H4 (cell line): ENCODE measurements at regions not wholly inside any gene's neighbourhood (a gene's known extent, or its start where the extent isn't known, plus 50 kb on each side); places are given as distances from the start of the nearest gene placed in this dataset.

ENCODE experiments used
- DNase-seq: peaks from one replicate; pipeline ENCODE4 v3.0.0-alpha.2; 2015; ENCODE audit warnings: low spot score

- DNase-seq = peak; percentile 28
Measured at GRCh38 chr4:159444678-159445077, 341.8 kb downstream of the RAPGEF2 start.

GRCh38 chr4:159445692-159446091, 342.8 kb downstream of the RAPGEF2 start:
- no peak for DNase-seq

DNA sequence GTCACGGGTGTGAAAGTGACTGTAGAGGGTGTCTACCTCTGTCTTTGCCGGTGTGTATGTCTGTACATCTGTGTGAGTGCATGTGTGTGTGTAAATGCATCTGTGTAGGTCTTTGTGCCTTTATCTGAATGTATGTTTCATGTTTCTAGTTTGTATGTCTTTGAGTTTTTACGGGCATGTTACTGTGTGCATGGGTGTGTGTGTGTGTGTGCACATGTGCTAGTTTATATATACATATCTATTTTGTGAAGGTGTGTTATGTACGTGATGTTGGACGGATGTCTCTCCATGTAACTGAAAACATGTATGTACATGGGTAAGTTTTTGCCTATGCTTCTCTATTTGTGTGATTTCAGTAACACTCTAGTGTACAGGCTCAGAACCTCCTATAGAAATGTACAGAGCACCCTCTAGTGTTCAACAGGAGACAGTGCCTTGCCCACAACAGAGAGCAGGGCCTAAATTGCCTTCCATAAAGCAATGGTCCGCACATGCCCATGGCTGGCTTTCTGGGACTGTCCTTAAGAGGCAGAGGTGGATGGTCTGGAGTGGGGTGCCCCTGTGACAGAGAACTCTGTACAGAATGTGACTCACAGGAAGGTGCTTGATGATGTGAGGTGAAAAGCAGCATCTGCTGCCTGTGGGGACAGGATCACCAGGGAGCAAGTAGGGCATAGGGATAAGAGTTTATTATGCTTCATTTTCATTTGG, 343.5 kb downstream of the RAPGEF2 start:
- peak; percentile 79 for DNase-seq

- no peak for DNase-seq
Measured at GRCh38 chr4:159447296-159447695, 344.4 kb downstream of the RAPGEF2 start.

- no peak for DNase-seq
Measured at GRCh38 chr4:159451006-159451405, 348.1 kb downstream of the RAPGEF2 start.

DNA sequence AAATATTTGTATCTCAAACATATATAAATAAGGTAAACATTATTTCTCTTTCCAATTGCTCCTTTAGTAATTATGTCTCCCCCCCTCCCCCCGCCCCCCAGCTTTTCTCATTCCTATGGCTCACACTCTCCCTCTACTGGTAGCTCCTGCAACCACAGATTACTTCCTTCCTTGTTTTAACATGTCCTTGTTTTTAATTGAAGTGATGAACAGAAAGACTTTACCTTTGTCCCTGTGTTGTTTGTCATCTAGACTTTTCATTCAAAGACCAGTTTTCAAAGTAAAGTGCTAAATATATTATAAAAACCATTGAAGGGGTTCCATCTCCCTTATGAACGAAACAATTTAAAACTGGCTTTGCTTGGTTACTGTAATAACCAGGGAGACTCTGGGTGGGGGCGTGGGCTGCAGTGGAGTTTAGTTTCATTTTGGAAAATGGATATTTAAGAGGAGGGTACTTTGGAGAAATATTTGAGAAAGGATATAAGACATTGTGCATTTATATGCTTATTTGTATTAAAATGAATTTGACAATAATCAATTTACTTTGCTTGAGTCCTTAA, 352.9 kb downstream of the RAPGEF2 start:
- peak; percentile 57 for DNase-seq

- no peak for DNase-seq
Measured at GRCh38 chr4:159460371-159460770, 357.5 kb downstream of the RAPGEF2 start.

- no peak for DNase-seq
Measured at GRCh38 chr4:159463235-159463634, 360.4 kb downstream of the RAPGEF2 start.

DNA sequence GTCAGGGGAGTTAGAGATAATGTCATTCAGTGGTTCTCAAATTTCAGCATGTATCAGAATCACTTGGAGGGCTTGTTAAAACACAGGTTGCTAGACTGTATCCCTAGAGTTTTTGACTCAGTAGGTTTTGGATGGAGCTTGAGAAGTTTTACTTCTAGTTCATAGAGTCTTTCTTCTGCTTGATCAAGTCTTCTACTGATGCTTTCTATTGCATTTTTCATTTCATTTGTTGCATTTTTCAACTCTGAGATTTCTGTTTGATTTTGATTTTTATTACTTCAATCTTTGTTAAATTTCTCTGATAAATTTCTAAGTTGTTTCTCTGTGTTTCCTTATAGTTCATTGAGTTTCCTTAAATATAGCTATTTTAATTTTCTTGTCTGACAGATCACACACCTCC, 361.4 kb downstream of the RAPGEF2 start:
- DNase-seq = no peak

DNA sequence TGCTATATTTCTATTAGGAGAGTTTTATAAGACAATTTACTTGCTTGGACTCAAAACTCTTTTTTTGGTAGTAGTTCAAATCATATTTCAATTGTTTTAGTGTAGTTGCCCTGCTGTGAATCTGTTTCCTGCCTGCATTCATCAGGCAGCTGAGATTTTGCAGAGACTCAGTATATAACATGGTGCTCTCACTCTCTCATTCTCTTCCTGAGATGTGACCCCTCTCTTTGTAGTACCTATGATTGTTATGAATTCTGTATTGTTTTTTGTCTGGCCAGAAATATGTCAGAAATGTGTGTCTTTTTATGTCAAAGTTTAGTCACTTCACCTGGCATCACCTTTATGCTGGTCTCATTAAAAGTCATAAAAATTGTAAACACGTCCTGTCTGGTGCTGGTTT, 374.0 kb downstream of the RAPGEF2 start:
- no peak for DNase-seq

- no peak for DNase-seq
Measured at GRCh38 chr4:159480826-159481225, 377.9 kb downstream of the RAPGEF2 start.

DNA sequence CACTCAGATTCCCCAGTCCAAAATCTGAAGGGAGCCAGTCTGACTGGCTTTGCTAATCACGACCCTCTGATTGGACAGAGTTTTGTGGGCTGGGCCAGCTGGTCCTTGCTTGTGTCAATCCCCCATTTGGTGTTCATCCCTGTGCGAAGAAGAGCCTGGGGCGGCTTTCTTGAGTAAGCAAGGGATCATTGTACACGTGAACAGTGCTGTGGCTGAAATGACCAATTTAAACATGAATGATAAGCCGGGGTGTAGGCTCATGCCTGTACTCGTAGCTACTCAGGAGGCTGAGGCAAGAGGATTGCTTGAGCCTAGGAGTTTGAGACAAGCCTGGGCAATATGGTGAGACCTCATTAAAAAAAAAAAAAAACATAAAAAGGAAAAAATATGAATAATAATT, 379.1 kb downstream of the RAPGEF2 start:
- no peak for DNase-seq

DNA sequence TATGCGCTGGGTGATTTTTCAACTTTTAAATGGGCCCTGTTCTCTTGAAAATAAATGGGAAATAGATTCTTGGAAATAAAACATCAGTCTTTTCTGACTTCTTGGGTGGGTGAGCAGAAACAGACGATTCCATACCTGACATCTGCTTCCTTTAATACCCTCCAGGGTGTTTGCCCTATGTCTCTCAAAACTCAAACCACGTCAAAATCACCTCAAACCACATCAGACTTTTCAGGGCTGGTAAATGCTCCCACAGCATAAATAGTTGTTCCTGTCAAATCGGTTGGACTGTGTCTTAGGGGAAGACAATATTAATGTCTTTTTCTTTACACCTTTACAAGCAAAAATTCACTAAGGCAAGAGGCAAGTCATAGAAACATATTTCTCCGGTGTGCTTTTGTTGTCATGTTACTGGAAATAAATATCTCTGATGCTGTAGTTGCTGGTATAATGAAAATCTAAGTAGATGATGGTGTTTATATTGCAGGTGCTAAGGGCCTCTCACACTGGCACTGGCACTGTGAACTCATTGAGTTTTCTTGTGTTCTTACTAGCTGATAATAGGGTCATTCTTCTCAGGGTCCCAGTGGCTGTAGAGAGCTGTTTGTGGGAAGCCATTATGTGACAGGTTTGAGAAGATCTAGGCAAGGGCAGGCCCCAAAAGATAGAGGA, 380.4 kb downstream of the RAPGEF2 start:
- no peak for DNase-seq

GRCh38 chr4:159483782-159484741, 381.2 kb downstream of the RAPGEF2 start:
- DNase-seq = no peak

DNA sequence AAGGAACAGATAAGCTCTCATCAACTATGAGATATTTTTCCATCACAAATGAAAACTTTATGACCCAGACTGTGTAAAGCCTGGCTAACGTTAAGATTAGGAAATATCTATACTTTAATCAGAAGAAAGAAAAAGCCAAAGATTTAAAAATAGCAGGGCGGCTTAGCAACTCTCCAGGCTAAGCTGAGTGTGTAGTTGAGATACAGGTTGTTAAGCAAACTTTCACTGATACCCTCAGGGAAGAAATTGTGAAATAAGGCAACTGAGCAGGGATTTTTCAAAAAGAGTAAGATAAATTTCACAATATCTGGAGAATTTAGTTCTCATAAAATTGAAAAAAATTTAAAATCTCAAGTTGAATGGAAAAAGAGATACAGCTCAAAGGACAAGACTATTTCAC, 382.0 kb downstream of the RAPGEF2 start:
- DNase-seq = no peak

- DNase-seq = peak; percentile 81
Measured at GRCh38 chr4:159487284-159487747, 384.4 kb downstream of the RAPGEF2 start.

GRCh38 chr4:159489646-159490045, 386.8 kb downstream of the RAPGEF2 start:
- DNase-seq = no peak

DNA sequence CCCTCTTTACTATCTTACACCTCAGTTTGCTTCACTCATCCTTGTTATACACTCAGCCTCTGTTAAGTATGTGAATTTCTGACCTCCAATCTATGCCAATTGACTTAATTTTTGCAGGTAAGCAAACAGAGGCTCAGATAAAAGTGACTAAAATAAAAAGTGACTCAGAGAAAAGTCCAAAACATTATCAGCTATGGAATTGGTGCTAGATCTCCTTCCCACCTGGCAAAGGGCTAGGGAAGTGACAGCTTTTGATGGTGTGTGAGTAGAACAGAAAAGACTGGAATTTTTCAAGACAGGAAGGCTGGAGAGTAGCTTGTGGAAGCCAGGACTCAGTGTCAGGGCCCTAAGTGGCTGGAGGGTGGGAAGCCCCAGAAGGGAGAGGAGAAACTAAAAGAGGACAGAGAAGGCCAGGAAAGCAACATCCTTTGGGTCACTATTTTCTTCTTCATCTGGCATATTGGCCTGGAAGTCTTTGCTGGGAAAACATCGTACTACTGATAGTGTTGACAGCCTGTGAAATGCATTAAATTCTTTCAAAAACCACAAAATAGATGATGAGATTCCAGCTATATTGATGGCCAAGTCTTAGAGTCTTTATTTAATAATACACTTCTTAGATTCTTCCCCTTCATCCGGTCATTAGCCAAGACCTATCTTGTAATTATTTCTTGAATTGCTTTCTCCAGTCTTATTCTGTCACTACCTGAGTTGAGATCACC, 392.8 kb downstream of the RAPGEF2 start:
- DNase-seq = no peak

- DNase-seq = no peak
Measured at GRCh38 chr4:159496248-159496647, 393.4 kb downstream of the RAPGEF2 start.

DNA sequence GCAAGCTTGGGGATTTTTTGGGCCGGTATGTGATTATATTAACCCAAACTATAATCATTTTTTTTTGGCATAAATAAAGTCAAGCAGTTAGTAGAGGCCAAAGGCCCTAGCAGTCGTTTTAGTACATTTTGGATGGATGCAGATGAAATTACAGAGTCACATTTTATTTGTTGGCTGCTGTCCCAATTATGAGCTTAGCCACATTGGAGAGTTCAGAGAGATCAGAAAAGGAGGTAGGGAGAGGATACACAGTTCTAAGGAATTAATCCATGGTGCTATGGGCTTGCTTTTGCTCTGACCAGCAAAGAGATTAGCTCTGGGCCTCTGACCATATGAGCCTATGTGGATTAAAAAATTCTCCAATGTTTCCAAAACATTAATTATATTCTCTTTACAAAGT, 395.1 kb downstream of the RAPGEF2 start:
- DNase-seq = no peak

GRCh38 chr4:159498446-159499115, 395.7 kb downstream of the RAPGEF2 start:
- DNase-seq = no peak
